ENCODE measurements at regions not wholly inside any gene's neighbourhood (a gene's known extent, or its start where the extent isn't known, plus 50 kb on each side); places are given as distances from the start of the nearest gene placed in this dataset.

GRCh38 chr2:162914161-162914560, 75.6 kb upstream of the KCNH7 start:
- TF ChIP-seq, protein P1, sequence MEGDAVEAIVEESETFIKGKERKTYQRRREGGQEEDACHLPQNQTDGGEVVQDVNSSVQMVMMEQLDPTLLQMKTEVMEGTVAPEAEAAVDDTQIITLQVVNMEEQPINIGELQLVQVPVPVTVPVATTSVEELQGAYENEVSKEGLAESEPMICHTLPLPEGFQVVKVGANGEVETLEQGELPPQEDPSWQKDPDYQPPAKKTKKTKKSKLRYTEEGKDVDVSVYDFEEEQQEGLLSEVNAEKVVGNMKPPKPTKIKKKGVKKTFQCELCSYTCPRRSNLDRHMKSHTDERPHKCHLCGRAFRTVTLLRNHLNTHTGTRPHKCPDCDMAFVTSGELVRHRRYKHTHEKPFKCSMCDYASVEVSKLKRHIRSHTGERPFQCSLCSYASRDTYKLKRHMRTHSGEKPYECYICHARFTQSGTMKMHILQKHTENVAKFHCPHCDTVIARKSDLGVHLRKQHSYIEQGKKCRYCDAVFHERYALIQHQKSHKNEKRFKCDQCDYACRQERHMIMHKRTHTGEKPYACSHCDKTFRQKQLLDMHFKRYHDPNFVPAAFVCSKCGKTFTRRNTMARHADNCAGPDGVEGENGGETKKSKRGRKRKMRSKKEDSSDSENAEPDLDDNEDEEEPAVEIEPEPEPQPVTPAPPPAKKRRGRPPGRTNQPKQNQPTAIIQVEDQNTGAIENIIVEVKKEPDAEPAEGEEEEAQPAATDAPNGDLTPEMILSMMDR (IDR thresholded peaks at IDR 0.05; ENCODE audit: low read length), result no peak
- TF ChIP-seq EZH2 (IDR thresholded peaks at IDR 0.05; ENCODE audit: borderline replicate concordance, low read length), result no peak

All from OCI-LY1 (cell line).